OCI-LY7 (cell line): ENCODE measurements at regions not wholly inside any gene's neighbourhood (a gene's known extent, or its start where the extent isn't known, plus 50 kb on each side); places are given as distances from the start of the nearest gene placed in this dataset.

Experiments used
- EZH2phosphoT487 ChIP-seq: fragments of 200-600 bp; sonication (generic); IDR thresholded peaks from 2 replicates; pipeline ENCODE4 v1.6.1; 2018; ENCODE audit warnings: low read depth, borderline replicate concordance, mild to moderate bottlenecking, mixed run types, antibody characterized with exemption, low read length, moderate library complexity, mixed read lengths
- TF ChIP-seq, protein P1 (sequence below): fragments of 200-600 bp; sonication (generic); conservative IDR thresholded peaks from 2 replicates; pipeline ENCODE4 v1.5.1; 2014; ENCODE audit warnings: mild to moderate bottlenecking, antibody characterized with exemption, low read length, moderate library complexity, mixed read lengths

DNA sequence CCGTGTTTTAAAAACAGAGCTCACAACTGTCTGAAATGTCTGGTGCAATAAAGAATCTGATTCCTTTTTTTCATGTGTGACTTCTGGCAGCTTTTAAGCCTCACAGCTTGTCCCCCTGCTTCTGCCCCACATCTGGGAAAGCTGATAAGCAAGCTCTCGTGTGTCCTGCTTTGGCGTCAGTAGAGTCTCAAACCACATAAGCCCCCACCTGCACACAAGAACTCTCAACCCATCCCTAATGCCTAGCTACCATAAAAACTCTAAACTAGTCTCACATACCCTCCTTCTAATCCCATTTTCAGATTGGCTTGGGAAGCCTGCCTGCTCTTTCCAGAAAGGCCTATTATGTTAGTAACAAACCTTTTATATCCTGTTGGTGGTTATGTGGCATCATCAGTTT, 94.6 kb upstream of the DAB1 start:
- TF ChIP-seq, protein P1, sequence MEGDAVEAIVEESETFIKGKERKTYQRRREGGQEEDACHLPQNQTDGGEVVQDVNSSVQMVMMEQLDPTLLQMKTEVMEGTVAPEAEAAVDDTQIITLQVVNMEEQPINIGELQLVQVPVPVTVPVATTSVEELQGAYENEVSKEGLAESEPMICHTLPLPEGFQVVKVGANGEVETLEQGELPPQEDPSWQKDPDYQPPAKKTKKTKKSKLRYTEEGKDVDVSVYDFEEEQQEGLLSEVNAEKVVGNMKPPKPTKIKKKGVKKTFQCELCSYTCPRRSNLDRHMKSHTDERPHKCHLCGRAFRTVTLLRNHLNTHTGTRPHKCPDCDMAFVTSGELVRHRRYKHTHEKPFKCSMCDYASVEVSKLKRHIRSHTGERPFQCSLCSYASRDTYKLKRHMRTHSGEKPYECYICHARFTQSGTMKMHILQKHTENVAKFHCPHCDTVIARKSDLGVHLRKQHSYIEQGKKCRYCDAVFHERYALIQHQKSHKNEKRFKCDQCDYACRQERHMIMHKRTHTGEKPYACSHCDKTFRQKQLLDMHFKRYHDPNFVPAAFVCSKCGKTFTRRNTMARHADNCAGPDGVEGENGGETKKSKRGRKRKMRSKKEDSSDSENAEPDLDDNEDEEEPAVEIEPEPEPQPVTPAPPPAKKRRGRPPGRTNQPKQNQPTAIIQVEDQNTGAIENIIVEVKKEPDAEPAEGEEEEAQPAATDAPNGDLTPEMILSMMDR, result no peak
- no peak for TF ChIP-seq EZH2phosphoT487
